ENCODE measurements at regions not wholly inside any gene's neighbourhood (a gene's known extent, or its start where the extent isn't known, plus 50 kb on each side); places are given as distances from the start of the nearest gene placed in this dataset.

- Histone ChIP-seq H3K9me2 (replicated peaks; ENCODE audit: insufficient read depth, low read length) (no peaks in the 10 kb centered on the region), H2AFZ (ENCODE audit: low read length) (no peak overlapping the region), H3K27me3 (ENCODE audit: low read length) (no peaks in the 10 kb centered on the region), H3K79me2 (ENCODE audit: low read length) (no peaks in the 10 kb centered on the region), H3K4me3 (ENCODE audit: low read length) (no peak overlapping the region), H3K27ac (ENCODE audit: low read length) (no peak overlapping the region), H3K9me3 (ENCODE audit: low read length) (no peaks in the 10 kb centered on the region), H4K20me1 (ENCODE audit: insufficient read depth, low read depth, low read length) (no peaks in the 10 kb centered on the region), H3K36me3 (ENCODE audit: insufficient read depth, low read length) (no peaks in the 10 kb centered on the region), H3K9ac (ENCODE audit: low read length) (no peak overlapping the region), H3K4me2 (ENCODE audit: low read depth, low read length, poor library complexity, severe bottlenecking) (no peak overlapping the region), H3K4me1 (ENCODE audit: low read length) (no peaks in the 10 kb centered on the region)
- DNase-seq = no peak
Measured at GRCh38 chr13:73235385-73235784, 176.6 kb downstream of the KLF5 start.

- H3K4me2 ChIP-seq (ENCODE audit: low read depth, low read length, poor library complexity, severe bottlenecking) = no peak overlapping the region
- no peaks in the 10 kb centered on the region for H3K36me3 ChIP-seq (ENCODE audit: insufficient read depth, low read length)
- no peaks in the 10 kb centered on the region for H4K20me1 ChIP-seq (ENCODE audit: insufficient read depth, low read depth, low read length)
- H3K9me2 ChIP-seq (replicated peaks; ENCODE audit: insufficient read depth, low read length) = no peaks in the 10 kb centered on the region
- no peaks in the 10 kb centered on the region for H3K79me2 ChIP-seq (ENCODE audit: low read length)
- H3K4me3 ChIP-seq (ENCODE audit: low read length) = no peak overlapping the region
- H3K27ac ChIP-seq (ENCODE audit: low read length) = no peak overlapping the region
- H3K27me3 ChIP-seq (ENCODE audit: low read length) = no peaks in the 10 kb centered on the region
- no peak for DNase-seq
- H2AFZ ChIP-seq (ENCODE audit: low read length) = no peak overlapping the region
- H3K4me1 ChIP-seq (ENCODE audit: low read length) = no peaks in the 10 kb centered on the region
- H3K9me3 ChIP-seq (ENCODE audit: low read length) = no peaks in the 10 kb centered on the region
- no peak overlapping the region for H3K9ac ChIP-seq (ENCODE audit: low read length)
Measured at GRCh38 chr13:73231471-73231870, 172.7 kb downstream of the KLF5 start.

- no peaks in the 10 kb centered on the region for H3K79me2 ChIP-seq (ENCODE audit: low read length)
- H3K27me3 ChIP-seq (ENCODE audit: low read length) = no peaks in the 10 kb centered on the region
- no peak overlapping the region for H3K4me2 ChIP-seq (ENCODE audit: low read depth, low read length, poor library complexity, severe bottlenecking)
- H3K27ac ChIP-seq (ENCODE audit: low read length) = no peak overlapping the region
- no peaks in the 10 kb centered on the region for H3K9me2 ChIP-seq (replicated peaks; ENCODE audit: insufficient read depth, low read length)
- H2AFZ ChIP-seq (ENCODE audit: low read length) = no peak overlapping the region
- H3K9ac ChIP-seq (ENCODE audit: low read length) = no peak overlapping the region
- H4K20me1 ChIP-seq (ENCODE audit: insufficient read depth, low read depth, low read length) = no peaks in the 10 kb centered on the region
- H3K9me3 ChIP-seq (ENCODE audit: low read length) = no peaks in the 10 kb centered on the region
- H3K36me3 ChIP-seq (ENCODE audit: insufficient read depth, low read length) = no peaks in the 10 kb centered on the region
- no peak for DNase-seq
- H3K4me3 ChIP-seq (ENCODE audit: low read length) = no peak overlapping the region
- no peaks in the 10 kb centered on the region for H3K4me1 ChIP-seq (ENCODE audit: low read length)
Measured at GRCh38 chr13:73230716-73231115, 171.9 kb downstream of the KLF5 start.

- no peak overlapping the region for H3K9ac ChIP-seq (ENCODE audit: low read length)
- H2AFZ ChIP-seq (ENCODE audit: low read length) = no peak overlapping the region
- H3K4me2 ChIP-seq (ENCODE audit: low read depth, low read length, poor library complexity, severe bottlenecking) = no peak overlapping the region
Measured at GRCh38 chr13:73228546-73228945, 169.7 kb downstream of the KLF5 start.

GRCh38 chr13:73225990-73226389 lies 167.2 kb downstream of the KLF5 start:
- Histone ChIP-seq H3K4me1 (ENCODE audit: low read length) (no peaks in the 10 kb centered on the region), H3K36me3 (ENCODE audit: insufficient read depth, low read length) (no peaks in the 10 kb centered on the region), H3K9me3 (ENCODE audit: low read length) (no peaks in the 10 kb centered on the region), H4K20me1 (ENCODE audit: insufficient read depth, low read depth, low read length) (no peaks in the 10 kb centered on the region), H3K9me2 (replicated peaks; ENCODE audit: insufficient read depth, low read length) (no peaks in the 10 kb centered on the region), H3K79me2 (ENCODE audit: low read length) (no peaks in the 10 kb centered on the region), H3K9ac (ENCODE audit: low read length) (no peak overlapping the region), H2AFZ (ENCODE audit: low read length) (no peak overlapping the region), H3K4me3 (ENCODE audit: low read length) (no peak overlapping the region), H3K27ac (ENCODE audit: low read length) (no peak overlapping the region), H3K4me2 (ENCODE audit: low read depth, low read length, poor library complexity, severe bottlenecking) (no peak overlapping the region), H3K27me3 (ENCODE audit: low read length) (no peaks in the 10 kb centered on the region)
- no peak for DNase-seq

More at GRCh38 chr13:73228546-73228945, 169.7 kb downstream of the KLF5 start:
- no peaks in the 10 kb centered on the region for H3K9me2 ChIP-seq (replicated peaks; ENCODE audit: insufficient read depth, low read length)
- H3K9me3 ChIP-seq (ENCODE audit: low read length) = no peaks in the 10 kb centered on the region
- no peaks in the 10 kb centered on the region for H3K36me3 ChIP-seq (ENCODE audit: insufficient read depth, low read length)
- no peaks in the 10 kb centered on the region for H3K4me1 ChIP-seq (ENCODE audit: low read length)
- H4K20me1 ChIP-seq (ENCODE audit: insufficient read depth, low read depth, low read length) = no peaks in the 10 kb centered on the region
- no peak overlapping the region for H3K27ac ChIP-seq (ENCODE audit: low read length)
- no peak for DNase-seq
- no peaks in the 10 kb centered on the region for H3K79me2 ChIP-seq (ENCODE audit: low read length)
- H3K27me3 ChIP-seq (ENCODE audit: low read length) = no peaks in the 10 kb centered on the region
- H3K4me3 ChIP-seq (ENCODE audit: low read length) = no peak overlapping the region

- DNase-seq = no peak
- Histone ChIP-seq H3K4me2 (ENCODE audit: low read depth, low read length, poor library complexity, severe bottlenecking) (no peak overlapping the region), H3K9me2 (replicated peaks; ENCODE audit: insufficient read depth, low read length) (no peaks in the 10 kb centered on the region), H4K20me1 (ENCODE audit: insufficient read depth, low read depth, low read length) (no peaks in the 10 kb centered on the region), H3K4me3 (ENCODE audit: low read length) (no peak overlapping the region), H3K9me3 (ENCODE audit: low read length) (no peaks in the 10 kb centered on the region), H3K27me3 (ENCODE audit: low read length) (no peaks in the 10 kb centered on the region), H3K36me3 (ENCODE audit: insufficient read depth, low read length) (no peaks in the 10 kb centered on the region), H3K27ac (ENCODE audit: low read length) (no peak overlapping the region), H3K9ac (ENCODE audit: low read length) (no peak overlapping the region), H3K79me2 (ENCODE audit: low read length) (no peaks in the 10 kb centered on the region), H2AFZ (ENCODE audit: low read length) (no peak overlapping the region), H3K4me1 (ENCODE audit: low read length) (no peaks in the 10 kb centered on the region)
Measured at GRCh38 chr13:73224703-73225102, 165.9 kb downstream of the KLF5 start.

- H2AFZ ChIP-seq (ENCODE audit: low read length) = no peak overlapping the region
- DNase-seq = no peak
- no peak overlapping the region for H3K4me2 ChIP-seq (ENCODE audit: low read depth, low read length, poor library complexity, severe bottlenecking)
- H3K9ac ChIP-seq (ENCODE audit: low read length) = no peak overlapping the region
- H3K4me1 ChIP-seq (ENCODE audit: low read length) = no peaks in the 10 kb centered on the region
- no peaks in the 10 kb centered on the region for H3K36me3 ChIP-seq (ENCODE audit: insufficient read depth, low read length)
- no peak overlapping the region for H3K4me3 ChIP-seq (ENCODE audit: low read length)
- H3K79me2 ChIP-seq (ENCODE audit: low read length) = no peaks in the 10 kb centered on the region
- no peaks in the 10 kb centered on the region for H3K27me3 ChIP-seq (ENCODE audit: low read length)
- no peaks in the 10 kb centered on the region for H3K9me2 ChIP-seq (replicated peaks; ENCODE audit: insufficient read depth, low read length)
- H3K27ac ChIP-seq (ENCODE audit: low read length) = no peak overlapping the region
- no peaks in the 10 kb centered on the region for H3K9me3 ChIP-seq (ENCODE audit: low read length)
- H4K20me1 ChIP-seq (ENCODE audit: insufficient read depth, low read depth, low read length) = no peaks in the 10 kb centered on the region
Measured at GRCh38 chr13:73223372-73223781, 164.6 kb downstream of the KLF5 start.

GRCh38 chr13:73222627-73223305 lies 164.0 kb downstream of the KLF5 start:
- H3K9me3 ChIP-seq (ENCODE audit: low read length) = no peaks in the 10 kb centered on the region
- DNase-seq = no peak
- H3K4me1 ChIP-seq (ENCODE audit: low read length) = no peaks in the 10 kb centered on the region
- H3K27ac ChIP-seq (ENCODE audit: low read length) = no peak overlapping the region
- no peaks in the 10 kb centered on the region for H3K9me2 ChIP-seq (replicated peaks; ENCODE audit: insufficient read depth, low read length)
- H3K4me2 ChIP-seq (ENCODE audit: low read depth, low read length, poor library complexity, severe bottlenecking) = no peak overlapping the region
- no peak overlapping the region for H3K9ac ChIP-seq (ENCODE audit: low read length)
- no peak overlapping the region for H2AFZ ChIP-seq (ENCODE audit: low read length)
- H4K20me1 ChIP-seq (ENCODE audit: insufficient read depth, low read depth, low read length) = no peaks in the 10 kb centered on the region
- no peaks in the 10 kb centered on the region for H3K79me2 ChIP-seq (ENCODE audit: low read length)
- no peaks in the 10 kb centered on the region for H3K27me3 ChIP-seq (ENCODE audit: low read length)
- no peak overlapping the region for H3K4me3 ChIP-seq (ENCODE audit: low read length)
- no peaks in the 10 kb centered on the region for H3K36me3 ChIP-seq (ENCODE audit: insufficient read depth, low read length)
